ENCODE measurements at regions not wholly inside any gene's neighbourhood (a gene's known extent, or its start where the extent isn't known, plus 50 kb on each side); places are given as distances from the start of the nearest gene placed in this dataset.

- no peak for DNase-seq
- peaks cover 7% of the 10 kb centered on the region for H3K9me3 Mint-ChIP-seq (ENCODE audit: insufficient read depth)
- ChIA-PET CTCF (no interaction called here), POLR2A (no interaction called here)
- H3K4me3 Mint-ChIP-seq, result no peak overlapping the region
- H3K4me1 Mint-ChIP-seq (ENCODE audit: low read depth), result no peaks in the 10 kb centered on the region
- H3K27ac Mint-ChIP-seq, result no peak overlapping the region
- H3K36me3 Mint-ChIP-seq (ENCODE audit: low read depth), result no peaks in the 10 kb centered on the region
- no peaks in the 10 kb centered on the region for H3K27me3 Mint-ChIP-seq (ENCODE audit: low read depth)
- no peak for ATAC-seq
Observed at GRCh38 chr10:21030091-21030490, 133.0 kb upstream of the NEBL start.

GRCh38 chr10:21022821-21023220 lies 125.7 kb upstream of the NEBL start:
- DNase-seq (no peak), ATAC-seq (no peak)
- no peaks in the 10 kb centered on the region for H3K4me1 Mint-ChIP-seq (ENCODE audit: low read depth)
- ChIA-PET CTCF (no interaction called here), POLR2A (no interaction called here)
- no peaks in the 10 kb centered on the region for H3K9me3 Mint-ChIP-seq (ENCODE audit: insufficient read depth)
- no peaks in the 10 kb centered on the region for H3K36me3 Mint-ChIP-seq (ENCODE audit: low read depth)
- H3K27me3 Mint-ChIP-seq (ENCODE audit: low read depth), result no peaks in the 10 kb centered on the region
- H3K4me3 Mint-ChIP-seq, result no peak overlapping the region
- H3K27ac Mint-ChIP-seq, result no peak overlapping the region

GRCh38 chr10:21021843-21022594 lies 124.9 kb upstream of the NEBL start:
- Mint-ChIP-seq H3K27ac (no peak overlapping the region), H3K4me1 (ENCODE audit: low read depth) (no peaks in the 10 kb centered on the region), H3K36me3 (ENCODE audit: low read depth) (no peaks in the 10 kb centered on the region), H3K4me3 (no peak overlapping the region), H3K9me3 (ENCODE audit: insufficient read depth) (no peaks in the 10 kb centered on the region), H3K27me3 (ENCODE audit: low read depth) (no peaks in the 10 kb centered on the region)
- ChIA-PET CTCF (interaction anchor here (0.6 kb wide), 1 partner anchor 1782 kb away, joined by 3 read pairs; no protein-coding TSS in a partner anchor), POLR2A (no interaction called here)
- ATAC-seq (no peak), DNase-seq (no peak)

- H3K4me1 Mint-ChIP-seq (ENCODE audit: low read depth), result no peaks in the 10 kb centered on the region
- ChIA-PET CTCF (no interaction called here), POLR2A (no interaction called here)
- no peaks in the 10 kb centered on the region for H3K9me3 Mint-ChIP-seq (ENCODE audit: insufficient read depth)
- ATAC-seq (no peak), DNase-seq (no peak)
- no peak overlapping the region for H3K4me3 Mint-ChIP-seq
- H3K36me3 Mint-ChIP-seq (ENCODE audit: low read depth), result no peaks in the 10 kb centered on the region
- no peak overlapping the region for H3K27ac Mint-ChIP-seq
- H3K27me3 Mint-ChIP-seq (ENCODE audit: low read depth), result no peaks in the 10 kb centered on the region
Observed at GRCh38 chr10:21021231-21021630, 124.1 kb upstream of the NEBL start.

- Mint-ChIP-seq H3K4me3 (no peak overlapping the region), H3K9me3 (ENCODE audit: insufficient read depth) (no peaks in the 10 kb centered on the region), H3K27me3 (ENCODE audit: low read depth) (no peaks in the 10 kb centered on the region), H3K36me3 (ENCODE audit: low read depth) (no peaks in the 10 kb centered on the region), H3K27ac (no peak overlapping the region), H3K4me1 (ENCODE audit: low read depth) (no peaks in the 10 kb centered on the region)
- DNase-seq, result peak; percentile 34
- peak; percentile 44 for ATAC-seq
- ChIA-PET POLR2A (no interaction called here), CTCF (no interaction called here)
Observed at GRCh38 chr10:21020545-21020944, 123.4 kb upstream of the NEBL start.

- POLR2A ChIA-PET, result no interaction called here
Observed at GRCh38 chr10:21019436-21019835, 122.3 kb upstream of the NEBL start.

GRCh38 chr10:21015851-21016250 lies 118.7 kb upstream of the NEBL start:
- no peaks in the 10 kb centered on the region for H3K9me3 Mint-ChIP-seq (ENCODE audit: insufficient read depth)
- POLR2A ChIA-PET, result no interaction called here
- H3K4me1 Mint-ChIP-seq (ENCODE audit: low read depth), result no peaks in the 10 kb centered on the region
- no peaks in the 10 kb centered on the region for H3K36me3 Mint-ChIP-seq (ENCODE audit: low read depth)
- H3K27me3 Mint-ChIP-seq (ENCODE audit: low read depth), result no peaks in the 10 kb centered on the region
- H3K27ac Mint-ChIP-seq, result no peak overlapping the region
- CTCF ChIA-PET, result no interaction called here
- ATAC-seq, result no peak
- DNase-seq, result no peak
- no peak overlapping the region for H3K4me3 Mint-ChIP-seq

More at GRCh38 chr10:21019436-21019835, 122.3 kb upstream of the NEBL start:
- no peaks in the 10 kb centered on the region for H3K36me3 Mint-ChIP-seq (ENCODE audit: low read depth)
- CTCF ChIA-PET, result no interaction called here
- H3K4me1 Mint-ChIP-seq (ENCODE audit: low read depth), result no peaks in the 10 kb centered on the region
- DNase-seq (no peak), ATAC-seq (no peak)
- no peak overlapping the region for H3K27ac Mint-ChIP-seq
- H3K4me3 Mint-ChIP-seq, result no peak overlapping the region
- no peaks in the 10 kb centered on the region for H3K9me3 Mint-ChIP-seq (ENCODE audit: insufficient read depth)
- H3K27me3 Mint-ChIP-seq (ENCODE audit: low read depth), result no peaks in the 10 kb centered on the region

- CTCF ChIA-PET, result no interaction called here
Observed at GRCh38 chr10:21014141-21014540, 117.0 kb upstream of the NEBL start.

GRCh38 chr10:21011433-21012018 lies 114.4 kb upstream of the NEBL start:
- ATAC-seq (no peak), DNase-seq (no peak)
- H3K27ac Mint-ChIP-seq, result no peak overlapping the region
- CTCF ChIA-PET, result no interaction called here
- POLR2A ChIA-PET, result no interaction called here
- no peaks in the 10 kb centered on the region for H3K9me3 Mint-ChIP-seq (ENCODE audit: insufficient read depth)
- no peaks in the 10 kb centered on the region for H3K4me1 Mint-ChIP-seq (ENCODE audit: low read depth)
- H3K36me3 Mint-ChIP-seq (ENCODE audit: low read depth), result no peaks in the 10 kb centered on the region
- no peaks in the 10 kb centered on the region for H3K27me3 Mint-ChIP-seq (ENCODE audit: low read depth)
- no peak overlapping the region for H3K4me3 Mint-ChIP-seq

More at GRCh38 chr10:21014141-21014540, 117.0 kb upstream of the NEBL start:
- Mint-ChIP-seq H3K4me3 (no peak overlapping the region), H3K27me3 (ENCODE audit: low read depth) (no peaks in the 10 kb centered on the region), H3K9me3 (ENCODE audit: insufficient read depth) (no peaks in the 10 kb centered on the region), H3K36me3 (ENCODE audit: low read depth) (no peaks in the 10 kb centered on the region), H3K4me1 (ENCODE audit: low read depth) (no peaks in the 10 kb centered on the region), H3K27ac (no peak overlapping the region)
- DNase-seq (no peak), ATAC-seq (no peak)
- POLR2A ChIA-PET, result no interaction called here

- Mint-ChIP-seq H3K4me3 (no peak overlapping the region), H3K27me3 (ENCODE audit: low read depth) (no peaks in the 10 kb centered on the region), H3K9me3 (ENCODE audit: insufficient read depth) (no peaks in the 10 kb centered on the region), H3K27ac (no peak overlapping the region), H3K36me3 (ENCODE audit: low read depth) (no peaks in the 10 kb centered on the region), H3K4me1 (ENCODE audit: low read depth) (no peaks in the 10 kb centered on the region)
- CTCF ChIA-PET, result no interaction called here
- no peak for ATAC-seq
- no peak for DNase-seq
- POLR2A ChIA-PET, result no interaction called here
Observed at GRCh38 chr10:21010615-21011014, 113.5 kb upstream of the NEBL start.

- no peaks in the 10 kb centered on the region for H3K9me3 Mint-ChIP-seq (ENCODE audit: insufficient read depth)
- no peaks in the 10 kb centered on the region for H3K36me3 Mint-ChIP-seq (ENCODE audit: low read depth)
- ChIA-PET POLR2A (no interaction called here), CTCF (no interaction called here)
- DNase-seq (no peak), ATAC-seq (no peak)
- H3K4me3 Mint-ChIP-seq, result no peak overlapping the region
- no peak overlapping the region for H3K27ac Mint-ChIP-seq
- H3K27me3 Mint-ChIP-seq (ENCODE audit: low read depth), result no peaks in the 10 kb centered on the region
- no peaks in the 10 kb centered on the region for H3K4me1 Mint-ChIP-seq (ENCODE audit: low read depth)
Observed at GRCh38 chr10:21003240-21003822, 106.2 kb upstream of the NEBL start.

- Mint-ChIP-seq H3K36me3 (ENCODE audit: low read depth) (no peaks in the 10 kb centered on the region), H3K27me3 (ENCODE audit: low read depth) (no peaks in the 10 kb centered on the region), H3K9me3 (ENCODE audit: insufficient read depth) (no peaks in the 10 kb centered on the region), H3K27ac (no peak overlapping the region), H3K4me3 (no peak overlapping the region), H3K4me1 (ENCODE audit: low read depth) (no peaks in the 10 kb centered on the region)
- ChIA-PET CTCF (no interaction called here), POLR2A (no interaction called here)
- DNase-seq, result no peak
- no peak for ATAC-seq
Observed at GRCh38 chr10:21002091-21002878, 105.2 kb upstream of the NEBL start.

Measured in activated CD8-positive, alpha-beta T cell treated with anti-CD3 and anti-CD28 coated beads, Interleukin-2, amount 10 ng/mL, durations not matched to agents 7 days and 5 days (primary cell).